ENCODE measurements at regions not wholly inside any gene's neighbourhood (a gene's known extent, or its start where the extent isn't known, plus 50 kb on each side); places are given as distances from the start of the nearest gene placed in this dataset.

GRCh38 chr3:153060346-153060745 is 101.7 kb upstream of the RAP2B start:
- Mint-ChIP-seq H3K27ac (no peak overlapping the region), H3K4me3 (no peak overlapping the region), H3K9me3 (no peaks in the 10 kb centered on the region), H3K27me3 (no peaks in the 10 kb centered on the region), H3K36me3 (ENCODE audit: low read depth) (no peaks in the 10 kb centered on the region), H3K4me1 (ENCODE audit: low read depth) (no peaks in the 10 kb centered on the region)
- ChIA-PET CTCF (interaction anchor here (1.3 kb wide), 1 partner anchor 17 kb away, joined by 6 read pairs; no protein-coding TSS in a partner anchor), POLR2A (no interaction called here)
- intact Hi-C loops (cut with micrococcal nuclease), result no loop called here
- DNase-seq (no peak), ATAC-seq (no peak)
- TF ChIP-seq, protein P1, sequence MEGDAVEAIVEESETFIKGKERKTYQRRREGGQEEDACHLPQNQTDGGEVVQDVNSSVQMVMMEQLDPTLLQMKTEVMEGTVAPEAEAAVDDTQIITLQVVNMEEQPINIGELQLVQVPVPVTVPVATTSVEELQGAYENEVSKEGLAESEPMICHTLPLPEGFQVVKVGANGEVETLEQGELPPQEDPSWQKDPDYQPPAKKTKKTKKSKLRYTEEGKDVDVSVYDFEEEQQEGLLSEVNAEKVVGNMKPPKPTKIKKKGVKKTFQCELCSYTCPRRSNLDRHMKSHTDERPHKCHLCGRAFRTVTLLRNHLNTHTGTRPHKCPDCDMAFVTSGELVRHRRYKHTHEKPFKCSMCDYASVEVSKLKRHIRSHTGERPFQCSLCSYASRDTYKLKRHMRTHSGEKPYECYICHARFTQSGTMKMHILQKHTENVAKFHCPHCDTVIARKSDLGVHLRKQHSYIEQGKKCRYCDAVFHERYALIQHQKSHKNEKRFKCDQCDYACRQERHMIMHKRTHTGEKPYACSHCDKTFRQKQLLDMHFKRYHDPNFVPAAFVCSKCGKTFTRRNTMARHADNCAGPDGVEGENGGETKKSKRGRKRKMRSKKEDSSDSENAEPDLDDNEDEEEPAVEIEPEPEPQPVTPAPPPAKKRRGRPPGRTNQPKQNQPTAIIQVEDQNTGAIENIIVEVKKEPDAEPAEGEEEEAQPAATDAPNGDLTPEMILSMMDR (IDR thresholded peaks at IDR 0.05), result no peak

- Mint-ChIP-seq H3K4me1 (ENCODE audit: low read depth) (no peaks in the 10 kb centered on the region), H3K27ac (no peak overlapping the region), H3K4me3 (no peak overlapping the region), H3K36me3 (ENCODE audit: low read depth) (no peaks in the 10 kb centered on the region), H3K27me3 (no peaks in the 10 kb centered on the region), H3K9me3 (no peaks in the 10 kb centered on the region)
- DNase-seq, result no peak
- TF ChIP-seq, protein P1 (IDR thresholded peaks at IDR 0.05), result no peak
- ATAC-seq, result no peak
- POLR2A ChIA-PET, result no interaction called here
- intact Hi-C loops (cut with micrococcal nuclease), result no loop called here
- CTCF ChIA-PET, result interaction anchor here (1.3 kb wide), 1 partner anchor 19 kb away, joined by 6 read pairs; no protein-coding TSS in a partner anchor
These were observed 100.0 kb upstream of the RAP2B start for GRCh38 chr3:153061938-153062528.

DNA sequence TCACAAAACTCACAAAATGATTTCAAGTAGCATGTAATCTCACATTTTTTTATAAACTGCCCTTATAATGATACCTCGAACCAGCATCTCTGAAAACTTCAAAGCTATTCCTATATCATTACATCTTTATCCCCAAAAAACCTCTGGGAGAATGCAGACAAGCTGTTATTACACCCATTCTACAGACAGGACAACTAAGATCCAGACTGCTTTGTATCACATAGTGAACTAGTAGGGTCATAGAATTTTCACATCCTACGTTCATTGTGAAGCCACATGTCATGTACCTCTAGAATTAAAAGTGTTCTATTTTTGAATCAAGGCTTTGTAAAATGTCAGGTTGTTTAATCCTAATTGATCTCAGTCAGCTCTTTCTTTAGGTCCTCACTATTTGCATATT is 98.7 kb upstream of the RAP2B start:
- Mint-ChIP-seq H3K27me3 (no peaks in the 10 kb centered on the region), H3K4me1 (ENCODE audit: low read depth) (no peaks in the 10 kb centered on the region), H3K9me3 (no peaks in the 10 kb centered on the region), H3K36me3 (ENCODE audit: low read depth) (no peaks in the 10 kb centered on the region), H3K4me3 (no peak overlapping the region), H3K27ac (no peak overlapping the region)
- ChIA-PET CTCF (no interaction called here), POLR2A (no interaction called here)
- DNase-seq (no peak), ATAC-seq (no peak)
- intact Hi-C loops (cut with micrococcal nuclease), result no loop called here
- TF ChIP-seq, protein P1 (IDR thresholded peaks at IDR 0.05), result no peak

GRCh38 chr3:153066983-153067382 is 95.0 kb upstream of the RAP2B start:
- Mint-ChIP-seq H3K36me3 (ENCODE audit: low read depth) (no peaks in the 10 kb centered on the region), H3K27me3 (no peaks in the 10 kb centered on the region), H3K27ac (no peak overlapping the region), H3K4me1 (ENCODE audit: low read depth) (no peaks in the 10 kb centered on the region), H3K4me3 (no peak overlapping the region), H3K9me3 (no peaks in the 10 kb centered on the region)
- ATAC-seq, result no peak
- CTCF ChIA-PET, result no interaction called here
- TF ChIP-seq, protein P1 (IDR thresholded peaks at IDR 0.05), result no peak
- POLR2A ChIA-PET, result no interaction called here
- intact Hi-C loops (cut with micrococcal nuclease), result no loop called here
- no peak for DNase-seq

DNA sequence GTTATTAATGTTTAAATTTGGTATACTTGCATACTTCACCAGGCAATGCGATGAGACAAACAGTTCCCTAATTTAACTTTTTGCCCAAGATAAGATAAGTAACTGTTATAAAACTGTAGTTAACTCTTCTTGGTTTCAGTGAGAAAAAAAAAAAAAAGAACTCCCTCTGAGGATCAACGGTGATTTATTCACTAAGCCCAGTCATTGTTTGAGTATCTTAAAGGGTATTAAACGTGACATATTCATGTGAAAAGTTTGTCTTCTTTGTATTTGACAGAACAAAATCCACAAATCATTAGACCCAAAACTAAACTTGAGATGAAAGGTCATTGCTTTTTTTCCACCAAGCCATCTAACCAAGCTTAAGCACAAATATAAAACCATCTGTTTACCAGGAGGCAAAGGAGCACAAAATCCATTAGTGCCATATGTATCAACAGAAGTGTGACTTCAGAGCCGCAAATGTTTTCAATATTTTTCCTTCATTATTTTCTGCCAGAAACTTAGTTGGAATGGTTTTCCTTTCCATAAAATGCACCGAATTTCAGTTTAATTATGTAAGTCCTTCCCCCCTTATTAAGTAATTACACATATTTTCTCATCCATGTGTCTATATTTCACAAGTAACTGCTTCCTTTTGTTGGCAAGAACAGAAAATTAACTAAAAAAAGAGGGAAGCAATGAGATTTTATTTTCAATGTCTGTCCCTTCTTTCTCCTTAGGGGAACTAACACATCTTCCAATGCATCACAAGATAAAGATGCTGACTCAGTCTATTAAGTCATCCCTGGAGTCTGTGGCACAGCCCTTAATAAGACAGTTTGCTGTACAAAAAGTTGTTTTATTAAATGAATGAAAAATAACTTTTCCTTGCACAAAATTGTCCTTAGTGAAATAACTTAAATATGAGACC is 92.2 kb upstream of the RAP2B start:
- Mint-ChIP-seq H3K4me3 (no peak overlapping the region), H3K27ac (no peak overlapping the region), H3K36me3 (ENCODE audit: low read depth) (no peaks in the 10 kb centered on the region), H3K4me1 (ENCODE audit: low read depth) (no peaks in the 10 kb centered on the region), H3K27me3 (no peaks in the 10 kb centered on the region), H3K9me3 (no peaks in the 10 kb centered on the region)
- TF ChIP-seq, protein P1 (IDR thresholded peaks at IDR 0.05), result no peak
- no peak for ATAC-seq
- intact Hi-C loops (cut with micrococcal nuclease), result no loop called here
- ChIA-PET POLR2A (no interaction called here), CTCF (no interaction called here)
- DNase-seq, result no peak

All from activated CD8-positive, alpha-beta T cell treated with anti-CD3 and anti-CD28 coated beads for 36 hours (primary cell).